GM21526 (cell line): ENCODE measurements at regions not wholly inside any gene's neighbourhood (a gene's known extent, or its start where the extent isn't known, plus 50 kb on each side); places are given as distances from the start of the nearest gene placed in this dataset.

Experiments
- ATAC-seq: cut with Tn5 transposase; IDR thresholded peaks from one replicate; pipeline ENCODE4 v1.9.1; 2021; ENCODE audit warnings: moderate library complexity; ENCODE audit not compliant: unreplicated experiment, low FRiP score

DNA sequence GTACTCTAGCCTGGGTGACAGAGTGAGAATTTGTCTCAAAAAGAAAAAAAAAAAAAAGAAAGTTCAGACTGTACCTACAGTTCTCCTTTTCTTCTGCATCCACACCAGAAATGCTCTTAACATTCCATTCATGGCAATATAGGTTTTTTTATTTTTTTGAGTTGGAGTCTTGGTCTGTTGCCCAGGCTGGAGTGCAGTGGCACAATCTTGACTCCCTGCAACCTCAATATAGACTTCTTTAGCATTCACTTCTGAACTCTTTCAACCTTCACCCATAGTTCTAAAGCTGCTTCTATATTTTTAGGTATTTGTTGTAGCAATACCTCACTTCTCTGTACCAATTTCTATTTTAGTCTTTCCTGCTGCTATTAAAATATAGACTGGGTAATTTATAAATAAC is 1095.7 kb downstream of the FLRT2 start:
- no peak for ATAC-seq

DNA sequence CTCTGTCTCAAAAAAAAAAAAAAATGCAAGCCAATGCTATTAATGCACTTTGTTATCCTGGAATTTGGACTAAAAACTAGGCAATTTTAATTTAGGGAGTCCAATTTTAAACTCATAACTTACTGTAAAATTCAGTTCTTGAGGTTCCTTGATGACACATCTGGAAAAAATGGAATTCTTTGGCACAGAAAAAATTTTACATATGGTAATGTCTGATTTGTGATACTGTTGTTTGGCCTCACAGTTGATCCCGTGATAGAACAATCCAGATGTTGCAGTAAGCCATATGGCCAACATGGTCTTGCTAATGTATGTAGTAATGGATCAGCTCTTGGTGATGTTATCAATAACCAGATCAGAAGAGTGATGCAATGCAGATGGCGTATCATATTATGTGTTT is 1089.8 kb downstream of the FLRT2 start:
- ATAC-seq, result no peak

DNA sequence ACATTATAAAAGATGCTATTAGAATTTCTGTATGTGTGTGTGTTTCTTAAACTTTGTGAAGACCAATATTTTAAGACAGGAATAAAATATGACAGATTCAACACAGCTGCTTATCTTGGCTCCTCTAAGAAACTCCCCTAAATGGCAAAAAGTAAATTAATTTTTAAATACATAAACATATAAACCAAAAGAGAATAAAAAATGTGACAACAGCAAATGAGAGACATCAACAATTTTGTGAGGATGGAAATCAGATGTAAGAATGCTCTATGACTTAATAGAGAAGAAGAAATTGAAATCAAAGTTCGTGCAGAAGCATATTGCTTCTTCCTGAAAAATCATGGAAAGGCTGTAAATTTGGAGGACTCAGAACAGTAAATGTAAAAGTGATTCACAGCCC is 1083.8 kb downstream of the FLRT2 start:
- ATAC-seq, result no peak

DNA sequence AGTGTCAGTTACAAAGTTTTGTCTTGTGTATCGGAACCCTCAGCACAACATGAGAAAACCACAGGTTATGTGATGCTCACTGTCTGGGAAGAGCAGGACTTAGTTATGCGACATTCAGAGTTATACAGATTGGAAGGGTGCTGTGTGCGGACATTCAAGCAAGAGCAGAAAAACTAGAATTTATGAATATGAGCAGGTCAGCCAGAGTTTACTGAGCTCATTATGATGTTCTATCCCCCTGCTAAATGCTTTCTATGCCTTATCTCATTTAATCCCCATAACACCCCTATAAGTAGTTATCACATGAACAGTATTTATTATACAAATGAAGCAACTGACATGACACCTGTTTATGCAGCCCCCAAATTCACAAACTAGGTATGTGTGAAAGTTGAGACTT is 1083.2 kb downstream of the FLRT2 start:
- no peak for ATAC-seq

- ATAC-seq, result no peak
Measured at GRCh38 chr14:86604561-86604960, 1074.6 kb downstream of the FLRT2 start.

DNA sequence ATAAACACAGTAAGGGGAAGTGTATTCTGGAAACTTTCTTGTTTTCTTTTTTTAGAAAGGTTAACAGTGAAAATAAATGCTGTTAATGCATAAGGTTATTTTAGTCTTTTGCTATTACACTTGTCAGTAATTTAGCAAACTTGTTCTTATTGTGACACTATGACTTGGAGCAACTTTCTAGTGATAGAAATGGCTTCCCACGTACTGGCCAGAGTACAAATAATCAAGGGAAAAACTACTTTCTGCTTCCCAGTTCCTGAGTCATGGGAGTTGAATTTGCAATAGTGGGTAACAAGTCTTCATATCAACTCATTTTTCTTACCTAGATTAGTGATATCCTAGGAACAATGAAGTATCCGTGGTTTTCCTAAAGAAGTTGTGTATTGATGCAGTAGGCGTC is 1072.3 kb downstream of the FLRT2 start:
- no peak for ATAC-seq

- no peak for ATAC-seq
Measured at GRCh38 chr14:86601813-86602212, 1071.9 kb downstream of the FLRT2 start.

DNA sequence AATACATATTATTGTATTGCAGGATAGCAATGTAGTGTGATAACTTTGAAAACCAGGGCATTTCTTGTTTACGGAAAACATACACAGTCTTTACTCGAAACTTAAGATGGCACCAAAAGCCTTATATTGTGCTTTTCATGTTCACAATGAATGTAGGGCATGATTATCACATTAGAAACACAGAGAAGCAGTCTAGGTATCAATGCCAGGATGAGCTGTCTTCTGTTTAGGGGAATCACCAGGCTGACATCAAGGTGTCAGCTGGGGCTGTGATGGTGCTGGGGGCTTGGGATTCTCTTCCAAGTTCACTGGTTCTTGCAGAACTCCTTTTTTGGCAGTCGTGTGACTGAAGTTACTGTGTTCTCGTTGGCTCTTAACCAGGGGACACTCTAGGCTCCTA is 1067.3 kb downstream of the FLRT2 start:
- ATAC-seq, result no peak

- ATAC-seq, result no peak
Measured at GRCh38 chr14:86596024-86596423, 1066.1 kb downstream of the FLRT2 start.

DNA sequence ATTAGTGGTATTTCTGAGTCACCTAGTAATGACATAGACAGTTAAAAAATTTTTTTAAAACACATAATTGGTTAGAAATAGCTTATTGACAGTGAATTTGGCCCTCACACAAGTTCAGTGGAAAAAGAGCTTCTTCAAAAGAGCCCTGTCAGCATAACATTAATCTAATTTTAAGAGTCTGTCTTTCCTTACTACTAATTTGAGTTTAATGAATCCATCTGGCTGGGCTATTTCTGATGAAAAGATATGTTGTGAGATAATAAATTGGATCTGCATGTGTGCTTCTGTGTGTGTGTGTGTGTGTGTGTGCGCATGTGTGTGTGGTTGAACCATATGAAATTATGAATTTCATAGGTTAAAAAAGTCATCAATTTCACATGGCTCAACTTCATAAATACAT is 1045.2 kb downstream of the FLRT2 start:
- ATAC-seq, result no peak

GRCh38 chr14:86574778-86575129 is 1044.8 kb downstream of the FLRT2 start:
- ATAC-seq, result no peak

- ATAC-seq, result no peak
Measured at GRCh38 chr14:86574051-86574777, 1044.3 kb downstream of the FLRT2 start.

GRCh38 chr14:86570371-86570770 is 1040.4 kb downstream of the FLRT2 start:
- ATAC-seq, result no peak

GRCh38 chr14:86543521-86543920 is 1013.6 kb downstream of the FLRT2 start:
- no peak for ATAC-seq

GRCh38 chr14:86541972-86542371 is 1012.0 kb downstream of the FLRT2 start:
- ATAC-seq, result no peak

- ATAC-seq, result no peak
Measured at GRCh38 chr14:86540636-86541247, 1010.8 kb downstream of the FLRT2 start.

GRCh38 chr14:86539361-86540070 is 1009.6 kb downstream of the FLRT2 start:
- no peak for ATAC-seq

DNA sequence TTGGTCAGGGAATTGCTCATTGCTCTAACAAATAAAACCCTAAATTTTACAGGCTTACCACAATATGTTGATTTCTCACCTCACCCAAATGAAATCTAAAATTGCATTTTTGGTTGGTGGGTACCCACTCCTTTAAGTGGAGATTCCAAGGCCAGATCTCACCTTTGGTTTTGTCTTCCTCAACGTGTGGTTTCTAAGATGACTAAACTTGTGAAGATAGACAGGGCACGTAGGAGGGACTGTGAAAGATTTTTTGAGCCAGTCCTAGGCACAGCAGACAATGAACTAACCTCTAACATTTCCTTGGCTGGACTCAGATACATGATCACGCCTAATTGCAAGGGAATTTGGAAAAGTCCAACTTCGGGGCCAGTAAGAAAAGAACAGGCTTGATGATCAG is 1003.9 kb downstream of the FLRT2 start:
- ATAC-seq, result no peak

DNA sequence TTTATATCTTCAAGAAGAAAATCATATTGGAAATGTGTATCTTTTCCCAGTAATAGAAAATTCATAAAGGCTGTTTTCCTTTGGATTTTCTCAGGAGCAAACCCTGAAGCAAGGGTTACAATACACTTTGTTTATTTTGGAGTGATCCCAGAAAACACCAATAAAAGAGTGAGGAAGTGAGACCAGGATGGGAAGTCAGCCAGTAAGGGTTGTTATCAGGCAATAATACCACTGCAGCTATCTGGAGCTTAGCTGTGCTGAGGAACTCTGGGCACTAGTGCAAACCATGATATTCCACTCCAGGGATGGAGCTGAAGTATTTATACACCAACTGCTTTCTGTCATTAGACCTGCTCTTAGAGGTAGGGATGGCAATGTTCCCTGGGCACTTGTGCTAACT is 1002.3 kb downstream of the FLRT2 start:
- no peak for ATAC-seq

DNA sequence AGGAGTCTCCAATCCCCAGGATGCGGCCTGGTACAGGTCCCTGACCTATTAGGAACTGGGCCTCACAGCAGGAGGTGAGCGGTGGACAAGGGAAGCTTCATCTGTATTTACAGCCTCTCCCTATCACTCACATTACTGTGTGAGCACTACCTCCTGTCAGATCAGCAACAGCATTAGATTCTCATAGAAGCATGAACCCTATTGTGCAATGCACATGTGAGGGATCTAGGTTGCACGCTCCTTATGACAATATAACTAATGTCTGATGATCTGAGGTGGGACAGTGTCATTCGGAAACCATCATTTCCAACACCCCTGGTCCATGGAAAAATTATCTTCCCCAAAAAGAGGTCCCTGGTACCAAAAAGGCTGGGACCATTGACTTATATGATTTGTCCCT is 1000.5 kb downstream of the FLRT2 start:
- ATAC-seq, result no peak

GRCh38 chr14:86527312-86527711 is 997.4 kb downstream of the FLRT2 start:
- ATAC-seq, result no peak

GRCh38 chr14:86525673-86526072 is 995.7 kb downstream of the FLRT2 start:
- no peak for ATAC-seq
